ENCODE measurements at regions not wholly inside any gene's neighbourhood (a gene's known extent, or its start where the extent isn't known, plus 50 kb on each side); places are given as distances from the start of the nearest gene placed in this dataset.
"Not testable (repeated sequence)": the region's sequence is repeated elsewhere in the genome, so short reads cannot be mapped to it uniquely, and the experiment has no call there.

GRCh38 chr10:44574596-44575480 lies 189.9 kb upstream of the CXCL12 start:
- H3K9ac ChIP-seq (ENCODE audit: low read depth in 1 of 2, low read length in 2 of 2): no peak overlapping the region
- peaks cover 0 to 2% of the 10 kb centered on the region in 2 donors for H3K4me1 ChIP-seq (ENCODE audit: control insufficient read depth in 2 of 2, insufficient read depth in 2 of 2, low read length in 2 of 2)

GRCh38 chr10:44575601-44576380 lies 190.9 kb upstream of the CXCL12 start:
- Histone ChIP-seq H3K4me1 (ENCODE audit: control insufficient read depth in 2 of 2, insufficient read depth in 2 of 2, low read length in 2 of 2) (peaks cover 0 to 2% of the 10 kb centered on the region in 2 donors), H3K9me3 (ENCODE audit: control insufficient read depth in 2 of 2, low read length in 2 of 2) (no peaks in the 10 kb centered on the region), H3K4me3 (ENCODE audit: low read length in 2 of 2) (no peak overlapping the region), H3K27me3 (ENCODE audit: control insufficient read depth in 2 of 2, insufficient read depth in 2 of 2, low read length in 2 of 2) (no peaks in the 10 kb centered on the region), H3K36me3 (ENCODE audit: control insufficient read depth in 2 of 2, insufficient read depth in 2 of 2, low read length in 2 of 2) (no peaks in the 10 kb centered on the region), H3K27ac (ENCODE audit: low read depth in 2 of 2, low read length in 2 of 2) (no peak overlapping the region), H3K9ac (ENCODE audit: low read depth in 1 of 2, low read length in 2 of 2) (no peak overlapping the region)

More at GRCh38 chr10:44574596-44575480, 189.9 kb upstream of the CXCL12 start:
- H3K27me3 ChIP-seq (ENCODE audit: control insufficient read depth in 2 of 2, insufficient read depth in 2 of 2, low read length in 2 of 2): no peaks in the 10 kb centered on the region
- H3K4me3 ChIP-seq (ENCODE audit: low read length in 2 of 2): no peak overlapping the region
- H3K27ac ChIP-seq (ENCODE audit: low read depth in 2 of 2, low read length in 2 of 2): no peak overlapping the region
- H3K9me3 ChIP-seq (ENCODE audit: control insufficient read depth in 2 of 2, low read length in 2 of 2): no peaks in the 10 kb centered on the region
- H3K36me3 ChIP-seq (ENCODE audit: control insufficient read depth in 2 of 2, insufficient read depth in 2 of 2, low read length in 2 of 2): no peaks in the 10 kb centered on the region

DNA sequence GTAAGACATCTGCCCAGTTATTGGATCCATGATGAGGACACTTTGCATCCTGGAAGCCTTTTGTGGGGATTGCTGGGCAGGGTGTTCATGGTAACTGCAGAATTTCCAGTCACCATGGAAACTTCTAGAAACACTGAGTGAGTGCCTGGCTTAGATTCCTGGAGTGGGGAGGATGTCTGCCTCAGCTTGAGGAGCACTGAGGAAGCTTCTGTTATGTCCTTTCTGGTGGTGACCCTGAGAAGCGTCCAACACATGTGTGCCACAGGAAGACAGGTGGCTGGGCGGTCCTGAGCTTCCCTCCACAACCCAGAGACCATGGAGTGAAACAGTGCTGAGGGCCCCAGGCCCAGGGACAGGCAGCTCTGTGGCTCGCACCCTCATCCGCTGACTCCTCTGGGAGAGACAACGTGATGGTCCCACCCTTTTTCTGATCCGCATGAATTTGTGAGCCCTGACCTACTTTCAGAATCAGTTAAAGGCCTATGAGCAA lies 191.8 kb upstream of the CXCL12 start:
- no peak overlapping the region for H3K4me3 ChIP-seq (ENCODE audit: low read length in 2 of 2)
- H3K27me3 ChIP-seq (ENCODE audit: control insufficient read depth in 2 of 2, insufficient read depth in 2 of 2, low read length in 2 of 2): no peaks in the 10 kb centered on the region
- H3K27ac ChIP-seq (ENCODE audit: low read depth in 2 of 2, low read length in 2 of 2): peak overlapping the region in 1 of 2 donors; percentile 52
- H3K9ac ChIP-seq (ENCODE audit: low read depth in 1 of 2, low read length in 2 of 2): no peak overlapping the region
- H3K36me3 ChIP-seq (ENCODE audit: control insufficient read depth in 2 of 2, insufficient read depth in 2 of 2, low read length in 2 of 2): no peaks in the 10 kb centered on the region
- no peaks in the 10 kb centered on the region for H3K9me3 ChIP-seq (ENCODE audit: control insufficient read depth in 2 of 2, low read length in 2 of 2)
- H3K4me1 ChIP-seq (ENCODE audit: control insufficient read depth in 2 of 2, insufficient read depth in 2 of 2, low read length in 2 of 2): peaks cover 0 to 2% of the 10 kb centered on the region in 2 donors

- Histone ChIP-seq H3K9ac (ENCODE audit: low read depth in 1 of 2, low read length in 2 of 2) (no peak overlapping the region), H3K9me3 (ENCODE audit: control insufficient read depth in 2 of 2, low read length in 2 of 2) (no peaks in the 10 kb centered on the region), H3K36me3 (ENCODE audit: control insufficient read depth in 2 of 2, insufficient read depth in 2 of 2, low read length in 2 of 2) (no peaks in the 10 kb centered on the region), H3K27me3 (ENCODE audit: control insufficient read depth in 2 of 2, insufficient read depth in 2 of 2, low read length in 2 of 2) (no peaks in the 10 kb centered on the region), H3K27ac (ENCODE audit: low read depth in 2 of 2, low read length in 2 of 2) (peak overlapping the region in 1 of 2 donors; percentile 52), H3K4me1 (ENCODE audit: control insufficient read depth in 2 of 2, insufficient read depth in 2 of 2, low read length in 2 of 2) (peaks cover 0 to 2% of the 10 kb centered on the region in 2 donors), H3K4me3 (ENCODE audit: low read length in 2 of 2) (no peak overlapping the region)
Observed at GRCh38 chr10:44577533-44577932, 192.6 kb upstream of the CXCL12 start.

DNA sequence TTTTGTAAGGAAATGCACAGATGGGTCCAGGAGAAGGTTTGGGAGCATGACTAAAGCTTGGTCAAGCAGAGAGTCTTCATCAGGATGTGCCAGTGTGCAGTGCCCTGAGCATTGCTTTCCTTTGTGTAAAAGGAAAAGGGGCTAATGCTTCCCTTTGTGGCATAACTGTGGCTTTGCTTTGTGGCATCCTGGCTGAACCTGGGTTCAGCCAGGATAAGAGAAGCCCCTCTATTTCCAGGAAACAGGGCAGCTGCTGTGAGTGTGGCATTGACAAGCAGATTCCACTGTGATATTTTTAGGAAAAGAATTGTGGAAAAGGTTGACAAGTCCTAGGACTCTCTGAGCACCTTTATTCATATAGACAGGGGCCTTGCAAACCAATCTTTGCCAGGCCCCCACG lies 193.4 kb upstream of the CXCL12 start:
- Histone ChIP-seq H3K9me3 (ENCODE audit: control insufficient read depth in 2 of 2, low read length in 2 of 2) (no peaks in the 10 kb centered on the region), H3K4me1 (ENCODE audit: control insufficient read depth in 2 of 2, insufficient read depth in 2 of 2, low read length in 2 of 2) (peaks cover 0 to 2% of the 10 kb centered on the region in 2 donors), H3K9ac (ENCODE audit: low read depth in 1 of 2, low read length in 2 of 2) (no peak overlapping the region), H3K27ac (ENCODE audit: low read depth in 2 of 2, low read length in 2 of 2) (no peak overlapping the region), H3K27me3 (ENCODE audit: control insufficient read depth in 2 of 2, insufficient read depth in 2 of 2, low read length in 2 of 2) (no peaks in the 10 kb centered on the region), H3K4me3 (ENCODE audit: low read length in 2 of 2) (no peak overlapping the region), H3K36me3 (ENCODE audit: control insufficient read depth in 2 of 2, insufficient read depth in 2 of 2, low read length in 2 of 2) (no peaks in the 10 kb centered on the region)

- H3K27ac ChIP-seq (ENCODE audit: low read depth in 2 of 2, low read length in 2 of 2); H3K27me3 ChIP-seq (ENCODE audit: control insufficient read depth in 2 of 2, insufficient read depth in 2 of 2, low read length in 2 of 2); H3K4me1 ChIP-seq (ENCODE audit: control insufficient read depth in 2 of 2, insufficient read depth in 2 of 2, low read length in 2 of 2); H3K9ac ChIP-seq (ENCODE audit: low read depth in 1 of 2, low read length in 2 of 2); H3K4me3 ChIP-seq (ENCODE audit: low read length in 2 of 2); H3K9me3 ChIP-seq (ENCODE audit: control insufficient read depth in 2 of 2, low read length in 2 of 2); H3K36me3 ChIP-seq (ENCODE audit: control insufficient read depth in 2 of 2, insufficient read depth in 2 of 2, low read length in 2 of 2): not testable (repeated sequence)
Observed at GRCh38 chr10:44578963-44579362, 194.1 kb upstream of the CXCL12 start.

DNA sequence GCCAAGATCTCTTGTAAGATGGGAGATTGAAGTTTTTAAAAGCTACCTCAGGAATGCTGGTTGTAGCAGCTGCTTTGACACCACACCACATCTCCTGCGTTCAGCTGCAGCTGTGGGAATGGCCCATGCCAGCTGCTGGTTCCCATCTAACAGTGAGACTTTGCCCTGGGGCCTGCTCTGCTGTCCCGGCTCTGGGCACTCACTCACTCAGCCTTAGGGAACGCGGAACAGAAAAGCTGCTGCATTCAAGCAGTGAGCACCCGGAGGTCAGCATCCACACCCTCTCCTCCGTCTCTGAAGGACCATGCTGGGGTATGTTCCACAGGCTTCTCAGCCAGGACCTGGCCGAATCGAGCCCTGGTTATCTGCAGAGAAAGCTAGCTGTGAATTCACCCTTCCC lies 197.1 kb upstream of the CXCL12 start:
- Histone ChIP-seq H3K9ac (ENCODE audit: low read depth in 1 of 2, low read length in 2 of 2) (no peak overlapping the region), H3K4me3 (ENCODE audit: low read length in 2 of 2) (no peak overlapping the region), H3K4me1 (ENCODE audit: control insufficient read depth in 2 of 2, insufficient read depth in 2 of 2, low read length in 2 of 2) (no peaks in the 10 kb centered on the region), H3K27me3 (ENCODE audit: control insufficient read depth in 2 of 2, insufficient read depth in 2 of 2, low read length in 2 of 2) (no peaks in the 10 kb centered on the region), H3K9me3 (ENCODE audit: control insufficient read depth in 2 of 2, low read length in 2 of 2) (no peaks in the 10 kb centered on the region), H3K27ac (ENCODE audit: low read depth in 2 of 2, low read length in 2 of 2) (no peak overlapping the region), H3K36me3 (ENCODE audit: control insufficient read depth in 2 of 2, insufficient read depth in 2 of 2, low read length in 2 of 2) (no peaks in the 10 kb centered on the region)

- H3K4me1 ChIP-seq (ENCODE audit: control insufficient read depth in 2 of 2, insufficient read depth in 2 of 2, low read length in 2 of 2): no peaks in the 10 kb centered on the region
- no peaks in the 10 kb centered on the region for H3K27me3 ChIP-seq (ENCODE audit: control insufficient read depth in 2 of 2, insufficient read depth in 2 of 2, low read length in 2 of 2)
- no peaks in the 10 kb centered on the region for H3K9me3 ChIP-seq (ENCODE audit: control insufficient read depth in 2 of 2, low read length in 2 of 2)
- no peaks in the 10 kb centered on the region for H3K36me3 ChIP-seq (ENCODE audit: control insufficient read depth in 2 of 2, insufficient read depth in 2 of 2, low read length in 2 of 2)
- H3K9ac ChIP-seq (ENCODE audit: low read depth in 1 of 2, low read length in 2 of 2): no peak overlapping the region
- H3K27ac ChIP-seq (ENCODE audit: low read depth in 2 of 2, low read length in 2 of 2): no peak overlapping the region
- no peak overlapping the region for H3K4me3 ChIP-seq (ENCODE audit: low read length in 2 of 2)
Observed at GRCh38 chr10:44587488-44588318, 202.8 kb upstream of the CXCL12 start.

DNA sequence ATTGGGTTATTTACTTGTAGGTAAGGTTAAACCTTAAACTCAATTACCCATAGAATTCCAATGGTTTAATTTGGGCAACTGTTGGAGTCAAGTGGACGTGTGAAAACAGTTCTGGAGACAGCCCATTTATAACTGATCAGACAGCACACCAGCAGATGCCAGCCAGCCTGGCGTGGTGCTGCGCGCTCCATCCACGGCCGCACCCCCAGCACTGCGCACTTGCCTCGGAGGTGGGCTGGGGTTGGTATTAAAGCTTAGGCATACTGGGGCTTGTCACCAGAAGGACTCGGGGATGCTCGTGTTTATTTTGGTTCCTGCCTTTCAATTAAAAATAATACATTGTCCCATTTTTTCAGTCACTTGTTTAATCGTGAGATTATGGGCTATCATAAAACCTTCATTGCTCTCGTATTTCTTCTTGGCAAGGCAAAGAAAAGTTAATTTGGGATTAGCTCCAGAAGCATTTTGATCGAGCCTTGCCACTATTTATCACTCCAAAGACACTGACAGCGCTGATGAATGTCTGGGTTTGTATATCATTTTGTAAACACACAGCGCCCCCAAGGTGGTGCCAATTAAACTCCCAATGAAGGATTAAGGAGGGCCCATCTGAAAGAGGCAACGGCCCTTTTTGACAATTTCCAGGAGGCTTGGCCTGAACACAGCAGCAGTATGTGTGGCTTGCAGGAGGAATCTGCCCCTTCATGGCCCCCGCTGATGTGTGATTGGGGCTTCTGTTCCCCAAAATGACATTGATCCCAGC lies 204.5 kb upstream of the CXCL12 start:
- H3K36me3 ChIP-seq (ENCODE audit: control insufficient read depth in 2 of 2, insufficient read depth in 2 of 2, low read length in 2 of 2): no peaks in the 10 kb centered on the region

More for the DNA sequence above, 204.5 kb upstream of the CXCL12 start:
- Histone ChIP-seq H3K27ac (ENCODE audit: low read depth in 2 of 2, low read length in 2 of 2) (no peak overlapping the region), H3K4me1 (ENCODE audit: control insufficient read depth in 2 of 2, insufficient read depth in 2 of 2, low read length in 2 of 2) (no peaks in the 10 kb centered on the region), H3K9ac (ENCODE audit: low read depth in 1 of 2, low read length in 2 of 2) (no peak overlapping the region), H3K27me3 (ENCODE audit: control insufficient read depth in 2 of 2, insufficient read depth in 2 of 2, low read length in 2 of 2) (no peaks in the 10 kb centered on the region), H3K4me3 (ENCODE audit: low read length in 2 of 2) (no peak overlapping the region), H3K9me3 (ENCODE audit: control insufficient read depth in 2 of 2, low read length in 2 of 2) (no peaks in the 10 kb centered on the region)
